ENCODE measurements at regions not wholly inside any gene's neighbourhood (a gene's known extent, or its start where the extent isn't known, plus 50 kb on each side); places are given as distances from the start of the nearest gene placed in this dataset.

GRCh38 chr1:221023482-221023881 lies 144.2 kb downstream of the HLX start:
- TF ChIP-seq EZH2 (IDR thresholded peaks at IDR 0.05; ENCODE audit: low read length) = no peak
- TF ChIP-seq CTCF (optimal IDR thresholded peaks at IDR 0.05 in 1 of 3, IDR thresholded peaks at IDR 0.05 in 1 of 3, conservative IDR thresholded peaks at IDR 0.05 in 1 of 3; ENCODE audit: extremely low read depth in 1 of 3, insufficient read depth in 2 of 3, low read length in 3 of 3) = no peak
